CMK (cell line): ENCODE measurements at regions not wholly inside any gene's neighbourhood (a gene's known extent, or its start where the extent isn't known, plus 50 kb on each side); places are given as distances from the start of the nearest gene placed in this dataset.
"Not testable (repeated sequence)": the region's sequence is repeated elsewhere in the genome, so short reads cannot be mapped to it uniquely, and the experiment has no call there.

Experiments used
- DNase-seq: peaks from one replicate; pipeline ENCODE4 v3.0.0-alpha.2; 2010; ENCODE audit warnings: low read depth

- DNase-seq: no peak
Measured at GRCh38 chr2:239832490-239833268, 192.5 kb downstream of the NDUFA10 start.

- no peak for DNase-seq
Measured at GRCh38 chr2:239831861-239832489, 193.2 kb downstream of the NDUFA10 start.

DNA sequence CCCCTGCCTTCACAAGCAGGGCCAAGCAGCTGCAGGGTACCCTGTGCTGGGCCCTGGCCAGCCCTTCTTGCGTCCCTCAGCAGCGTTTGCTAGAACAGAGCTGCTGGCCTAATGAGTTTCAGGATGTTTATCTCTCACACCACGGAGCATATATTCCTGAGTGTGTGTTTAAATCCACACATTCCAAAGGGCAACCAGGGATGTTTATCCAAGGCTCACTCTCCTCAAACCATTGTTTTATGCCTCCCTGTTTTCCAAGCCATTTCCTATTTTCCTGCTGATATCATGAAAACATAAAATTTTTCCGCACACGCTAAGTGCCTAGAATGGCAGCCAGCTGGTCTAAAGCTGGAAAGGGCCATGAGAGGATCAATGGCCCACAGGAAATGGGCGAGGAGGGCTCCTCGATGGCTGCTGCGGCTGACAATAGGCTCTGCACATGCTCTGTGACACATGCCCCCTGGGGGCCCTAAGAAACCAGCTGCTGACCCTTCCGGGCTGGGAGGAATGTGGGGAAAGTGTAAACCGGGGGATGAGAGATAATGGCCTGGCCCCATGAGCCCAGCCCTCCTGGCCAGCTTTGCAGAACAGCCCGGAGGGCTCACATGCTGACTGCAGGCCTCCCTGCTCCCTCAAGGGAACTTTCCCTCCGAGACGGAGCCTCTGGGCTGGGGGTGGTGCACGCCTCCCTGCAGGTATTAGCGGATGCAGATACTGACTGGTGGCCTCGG lies 194.0 kb downstream of the NDUFA10 start:
- no peak for DNase-seq

- DNase-seq: no peak
Measured at GRCh38 chr2:239830121-239831000, 194.8 kb downstream of the NDUFA10 start.

DNA sequence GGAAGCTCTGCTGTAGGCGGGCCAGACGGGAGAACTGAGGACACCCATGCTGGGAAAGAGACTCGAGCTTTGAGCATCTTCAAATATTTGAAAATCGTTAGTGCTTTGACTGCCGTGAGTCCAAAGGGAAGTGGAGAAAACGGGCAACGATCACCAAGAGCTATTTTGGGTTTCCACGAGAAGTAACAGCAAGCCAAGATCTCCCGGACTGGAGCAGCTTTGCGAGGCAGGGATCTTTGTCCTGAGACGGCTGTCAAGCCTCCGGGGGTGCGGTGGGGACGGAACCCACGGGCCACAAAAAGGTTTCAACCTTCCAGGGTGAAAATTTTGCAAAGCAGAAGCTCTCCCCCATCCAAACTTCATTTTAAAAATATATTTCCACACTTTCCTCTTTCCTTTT lies 195.8 kb downstream of the NDUFA10 start:
- DNase-seq: no peak

GRCh38 chr2:239828973-239829275 lies 196.2 kb downstream of the NDUFA10 start:
- not testable (repeated sequence) for DNase-seq

DNA sequence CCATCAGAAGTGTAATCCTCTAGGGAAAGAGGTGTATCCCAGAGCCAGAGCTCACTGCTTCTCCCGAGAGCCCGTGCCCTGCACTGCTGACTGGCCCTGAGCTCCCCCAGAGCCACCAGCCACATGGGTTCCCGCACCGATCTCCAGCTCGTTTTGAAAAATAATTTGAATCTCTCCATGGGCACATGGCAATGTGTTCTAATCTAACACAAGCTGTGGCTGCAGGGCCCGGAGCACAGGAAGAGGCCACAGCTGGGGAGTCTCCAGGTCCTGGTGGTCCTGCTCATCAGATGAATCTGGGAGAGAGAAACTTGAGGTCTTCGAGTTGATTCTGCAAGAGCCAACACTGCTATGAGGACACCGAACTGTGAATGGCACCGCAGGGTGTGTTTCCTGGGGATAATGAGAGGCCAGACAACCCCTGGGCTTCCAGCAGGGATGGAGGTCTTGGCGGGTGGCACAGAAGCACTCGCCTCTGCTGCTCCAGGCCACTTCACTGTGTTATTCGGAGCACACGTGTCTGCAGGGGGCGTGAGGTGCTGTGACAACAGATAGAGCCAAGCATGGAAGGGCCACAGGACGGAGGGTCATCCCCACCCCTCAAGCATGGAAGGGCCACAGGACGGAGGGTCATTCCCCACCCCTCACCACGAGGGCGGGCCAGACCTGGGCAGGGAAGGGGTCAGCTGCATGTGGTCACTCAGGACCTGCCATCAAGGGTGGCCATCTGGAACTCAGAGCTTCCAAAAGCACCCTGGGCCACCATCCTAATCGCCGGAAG lies 196.8 kb downstream of the NDUFA10 start:
- DNase-seq: no peak

GRCh38 chr2:239827523-239827890 lies 197.6 kb downstream of the NDUFA10 start:
- DNase-seq: no peak

- DNase-seq: no peak
Measured at GRCh38 chr2:239826786-239827522, 198.2 kb downstream of the NDUFA10 start.

DNA sequence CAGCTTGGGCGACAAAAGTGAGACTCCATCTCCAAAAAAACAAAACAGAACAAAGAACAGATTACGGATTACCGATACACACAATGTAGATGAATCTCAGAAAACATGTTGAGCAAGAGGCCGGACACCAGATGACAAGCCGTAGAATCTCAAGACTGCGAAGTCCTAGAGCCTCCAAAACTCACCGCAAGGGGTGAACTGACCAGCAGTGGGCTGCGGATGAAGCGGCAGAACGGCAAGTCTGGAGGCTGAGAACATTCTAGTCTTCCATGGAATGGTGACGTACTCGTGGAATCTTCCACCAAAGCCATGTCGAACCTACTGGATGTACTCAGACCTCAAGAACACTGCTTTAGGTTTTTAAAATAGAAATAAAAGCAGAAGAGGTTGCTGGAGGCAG lies 198.8 kb downstream of the NDUFA10 start:
- no peak for DNase-seq

- no peak for DNase-seq
Measured at GRCh38 chr2:239825705-239825979, 199.5 kb downstream of the NDUFA10 start.

DNA sequence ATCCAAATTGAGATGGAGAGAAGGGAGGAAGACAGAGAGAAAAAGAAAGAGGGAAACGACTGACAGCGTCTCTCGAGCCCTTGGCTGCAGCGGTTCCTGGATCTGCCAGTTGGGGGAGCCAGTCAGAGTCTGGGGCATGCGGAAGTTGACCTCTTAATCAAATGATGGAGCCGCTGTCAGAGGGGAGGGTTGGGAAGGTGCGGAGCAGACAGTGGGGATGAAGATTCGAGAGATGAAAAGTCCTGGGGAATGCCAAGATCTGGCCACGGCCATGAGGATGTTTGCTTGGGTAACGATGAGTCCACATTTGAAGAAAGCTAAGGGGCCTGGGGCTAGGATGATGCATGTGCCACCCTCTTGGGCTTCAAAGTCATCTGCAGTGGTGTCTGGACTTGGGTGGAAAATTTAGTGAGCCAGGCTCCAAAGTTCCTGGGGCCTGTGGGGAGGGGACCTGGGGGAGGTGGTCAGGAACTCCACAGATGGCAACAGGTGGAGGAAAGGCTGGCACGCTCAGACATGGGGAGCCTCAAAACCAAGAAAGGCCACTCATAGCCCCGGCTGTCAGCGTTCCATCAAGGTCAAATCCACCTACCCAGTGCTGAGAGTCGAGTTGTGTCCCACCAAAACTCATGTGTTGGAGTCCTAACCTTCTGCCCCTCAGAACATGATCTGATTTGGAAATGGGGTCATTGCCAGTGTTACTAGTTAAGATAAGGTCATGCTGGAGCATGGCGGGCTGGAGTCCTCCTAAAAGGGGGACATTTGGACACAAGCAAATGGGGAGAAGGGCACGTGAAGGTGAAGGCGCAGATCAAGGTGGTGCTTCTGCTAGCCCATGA lies 200.1 kb downstream of the NDUFA10 start:
- no peak for DNase-seq

DNA sequence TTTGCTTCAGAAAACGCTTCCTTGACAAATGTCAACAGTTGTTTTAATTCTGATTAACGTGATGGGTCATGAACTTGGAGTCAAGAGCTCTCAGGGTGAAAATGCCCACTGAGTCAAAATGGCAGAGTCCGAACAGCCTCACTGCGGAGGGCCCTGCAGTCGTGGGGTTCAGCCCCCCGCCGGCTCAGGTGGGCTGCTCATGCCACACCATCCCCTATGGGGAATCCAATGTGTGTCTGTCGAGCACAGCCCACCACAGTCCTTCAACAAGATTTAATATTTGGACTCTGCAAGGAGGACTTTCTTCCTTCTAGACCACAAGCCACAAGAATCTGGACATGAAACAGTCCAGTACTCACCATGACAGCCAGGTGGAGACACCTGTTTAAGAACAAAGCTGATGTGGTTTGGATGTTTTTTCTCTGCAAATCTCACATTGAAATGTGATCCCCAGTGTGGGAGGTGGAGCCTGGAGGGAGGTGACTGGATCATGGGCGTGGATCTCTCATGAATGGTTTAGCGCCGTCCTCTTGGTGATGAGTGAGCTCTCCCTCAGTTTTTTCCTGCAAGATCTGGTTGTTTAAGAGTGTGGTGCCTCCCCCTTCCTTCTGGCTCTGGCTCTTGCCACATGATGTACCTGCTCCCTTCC lies 201.0 kb downstream of the NDUFA10 start:
- DNase-seq: no peak

GRCh38 chr2:239822146-239822831 lies 202.9 kb downstream of the NDUFA10 start:
- DNase-seq: no peak

DNA sequence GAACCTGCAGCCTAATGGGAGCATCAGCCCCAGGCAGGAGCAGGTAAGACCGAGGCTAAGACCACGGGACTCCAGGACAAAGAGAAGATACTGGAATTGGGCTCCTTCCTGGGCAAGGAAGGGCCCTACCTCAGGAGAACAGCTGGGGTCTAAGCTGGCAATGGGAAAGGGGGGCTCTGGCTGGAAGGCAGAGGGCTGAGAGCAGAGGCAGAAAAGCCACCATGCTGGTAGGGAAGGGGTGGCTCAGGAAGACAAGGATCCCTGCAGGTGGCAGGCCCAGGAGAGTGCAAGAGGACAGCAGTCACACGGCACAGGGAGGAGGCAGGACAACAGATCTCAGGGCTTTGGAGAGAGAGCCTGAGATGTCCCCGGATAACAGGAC lies 203.5 kb downstream of the NDUFA10 start:
- no peak for DNase-seq

DNA sequence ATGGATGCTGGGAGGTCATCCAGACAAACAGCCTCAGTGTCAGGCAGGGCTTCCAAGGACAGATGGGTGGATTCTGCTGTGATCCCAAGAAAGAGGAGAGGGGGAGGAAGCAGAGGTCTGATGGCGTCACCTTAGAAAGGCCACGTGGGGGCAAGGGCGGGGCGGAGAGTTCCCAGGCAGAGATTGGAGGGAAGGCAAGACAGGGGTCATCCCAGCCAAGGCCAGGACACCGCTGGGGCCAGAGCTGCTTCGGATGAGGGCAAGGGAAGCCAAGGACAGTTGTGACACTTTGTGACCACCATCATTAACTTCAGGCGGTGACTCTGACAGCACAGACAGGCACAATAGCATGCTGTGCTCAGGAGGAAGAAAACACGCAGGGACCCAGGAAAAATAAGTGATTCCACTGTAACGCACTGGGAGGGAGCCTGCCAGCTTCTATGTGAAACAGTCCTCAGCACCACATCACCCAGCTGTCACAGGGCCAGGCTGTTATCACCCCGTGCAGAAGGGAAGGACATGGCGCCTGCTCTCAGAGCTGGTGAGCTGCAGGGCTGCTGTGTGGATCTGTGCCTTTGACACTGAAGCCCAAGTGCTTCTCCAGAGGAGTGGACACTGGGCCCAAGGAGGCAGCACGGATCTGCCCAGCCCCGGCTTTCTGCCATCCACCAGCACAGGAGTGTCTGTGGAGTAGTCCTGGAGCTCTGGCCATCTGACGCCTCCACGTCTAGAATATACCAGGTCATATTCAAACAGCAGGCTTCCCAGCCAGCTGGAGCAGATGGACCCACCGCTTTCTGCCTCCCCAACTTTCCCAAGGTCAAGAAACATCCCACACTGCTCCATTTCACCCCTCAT lies 204.1 kb downstream of the NDUFA10 start:
- DNase-seq: no peak

DNA sequence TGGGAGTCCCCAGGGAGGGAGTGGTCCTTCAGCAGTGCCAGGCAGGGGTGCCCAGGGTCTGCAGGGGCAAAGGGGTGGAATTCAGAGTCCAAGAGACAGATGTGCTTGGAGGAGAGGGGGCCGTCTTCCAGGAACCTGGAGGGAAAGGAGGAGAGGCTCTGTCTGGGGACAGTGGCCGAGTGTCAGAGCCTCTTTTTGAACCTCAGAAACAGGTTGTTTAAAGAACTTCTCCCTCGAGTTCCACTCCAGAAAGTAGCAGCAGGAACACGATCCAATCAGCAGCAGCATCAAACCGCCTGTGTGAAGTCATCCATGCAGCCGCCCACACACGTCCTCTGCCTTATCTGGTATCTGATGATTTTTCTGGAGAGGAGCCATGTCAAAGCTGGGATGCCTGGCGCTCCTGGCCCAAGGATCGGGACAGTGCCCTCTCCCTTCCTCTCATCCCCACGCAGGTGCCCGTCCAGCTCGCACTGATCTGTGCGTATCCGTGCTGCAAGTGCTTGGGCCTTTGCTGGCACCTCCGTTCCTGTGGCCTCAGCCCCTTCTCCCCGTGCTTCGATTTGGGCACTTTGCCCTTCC lies 205.1 kb downstream of the NDUFA10 start:
- no peak for DNase-seq
